GM23248 (cell line): ENCODE measurements at regions not wholly inside any gene's neighbourhood (a gene's known extent, or its start where the extent isn't known, plus 50 kb on each side); places are given as distances from the start of the nearest gene placed in this dataset.

Experiments
- DNase-seq: peaks from one replicate; pipeline ENCODE4 v3.0.0-alpha.2; 2015
- H2AFZ ChIP-seq: fragments of 200-600 bp; sonication (generic); 2 replicates; pipeline ENCODE4 v1.6.1; 2016; ENCODE audit warnings: antibody characterized with exemption
- H3F3A ChIP-seq: fragments of 200-600 bp; sonication (generic); 2 replicates; pipeline ENCODE4 v1.6.1; 2016; ENCODE audit warnings: mild to moderate bottlenecking, antibody characterized with exemption, mixed run types; ENCODE audit not compliant: insufficient read depth
- H3K27ac ChIP-seq: fragments of 200-600 bp; sonication (generic); 2 replicates; pipeline ENCODE4 v1.5.1; 2016; ENCODE audit warnings: mild to moderate bottlenecking
- H3K27me3 ChIP-seq: fragments of 200-600 bp; sonication (generic); replicated peaks from 2 replicates; pipeline ENCODE4 v1.6.1; 2016; ENCODE audit warnings: mild to moderate bottlenecking; ENCODE audit not compliant: insufficient read depth
- H3K36me3 ChIP-seq: fragments of 200-600 bp; sonication (generic); 2 replicates; pipeline ENCODE4 v1.6.1; 2016; ENCODE audit warnings: low read depth, mild to moderate bottlenecking
- H3K4me1 ChIP-seq: fragments of 200-600 bp; sonication (generic); 2 replicates; pipeline ENCODE4 v1.6.1; 2016; ENCODE audit warnings: mild to moderate bottlenecking; ENCODE audit not compliant: insufficient read depth
- H3K4me2 ChIP-seq: fragments of 200-600 bp; sonication (generic); one replicate; pipeline ENCODE4 v1.6.1; 2016; ENCODE audit warnings: mild to moderate bottlenecking; ENCODE audit not compliant: unreplicated experiment
- H3K4me3 ChIP-seq: fragments of 200-600 bp; sonication (generic); 2 replicates; pipeline ENCODE4 v1.5.1; 2016; ENCODE audit warnings: mild to moderate bottlenecking
- H3K79me2 ChIP-seq: fragments of 200-600 bp; sonication (generic); 2 replicates; pipeline ENCODE4 v1.6.1; 2016; ENCODE audit warnings: mild to moderate bottlenecking; ENCODE audit not compliant: insufficient read depth
- H3K9ac ChIP-seq: fragments of 200-600 bp; sonication (generic); 2 replicates; pipeline ENCODE4 v1.6.1; 2016; ENCODE audit warnings: mild to moderate bottlenecking
- H3K9me2 ChIP-seq: fragments of 200-600 bp; sonication (generic); 2 replicates; pipeline ENCODE4 v1.6.1; 2016; ENCODE audit warnings: mixed run types, mild to moderate bottlenecking, moderate library complexity; ENCODE audit not compliant: insufficient read depth
- H3K9me3 ChIP-seq: fragments of 200-600 bp; sonication (generic); one replicate; pipeline ENCODE4 v1.6.1; 2017; ENCODE audit warnings: low read depth
- H4K20me1 ChIP-seq: fragments of 200-600 bp; sonication (generic); 2 replicates; pipeline ENCODE4 v1.6.0; 2016; ENCODE audit not compliant: insufficient read depth
- EZH2 ChIP-seq: fragments of 200-600 bp; sonication (generic); IDR thresholded peaks from 2 replicates; pipeline ENCODE4 v1.6.1; 2018; ENCODE audit warnings: antibody characterized with exemption, mild to moderate bottlenecking; ENCODE audit not compliant: insufficient read depth, poor library complexity, severe bottlenecking
- EZH2phosphoT487 ChIP-seq: fragments of 200-600 bp; sonication (generic); IDR thresholded peaks from 2 replicates; pipeline ENCODE4 v1.6.1; 2018; ENCODE audit warnings: antibody characterized with exemption, moderate library complexity, mild to moderate bottlenecking, low read depth; ENCODE audit not compliant: insufficient read depth
- WGBS, 2 experiments: methylation state at CpG; one replicate each; pipeline ENCODE4 v1.1.6; 2015 to 2017; ENCODE audit warnings: low lambda C conversion rate in 2 of 2, low coverage in 1 of 2; ENCODE audit errors: missing lambda C conversion rate in 2 of 2; 5-methylcytosine and 5-hydroxymethylcytosine counted together
- in situ Hi-C: fragments of 300-500 bp; cut with MboI; formaldehyde crosslinking; loops from 2 replicates; pipeline ENCODE4 v1.15.0; 2020

DNA sequence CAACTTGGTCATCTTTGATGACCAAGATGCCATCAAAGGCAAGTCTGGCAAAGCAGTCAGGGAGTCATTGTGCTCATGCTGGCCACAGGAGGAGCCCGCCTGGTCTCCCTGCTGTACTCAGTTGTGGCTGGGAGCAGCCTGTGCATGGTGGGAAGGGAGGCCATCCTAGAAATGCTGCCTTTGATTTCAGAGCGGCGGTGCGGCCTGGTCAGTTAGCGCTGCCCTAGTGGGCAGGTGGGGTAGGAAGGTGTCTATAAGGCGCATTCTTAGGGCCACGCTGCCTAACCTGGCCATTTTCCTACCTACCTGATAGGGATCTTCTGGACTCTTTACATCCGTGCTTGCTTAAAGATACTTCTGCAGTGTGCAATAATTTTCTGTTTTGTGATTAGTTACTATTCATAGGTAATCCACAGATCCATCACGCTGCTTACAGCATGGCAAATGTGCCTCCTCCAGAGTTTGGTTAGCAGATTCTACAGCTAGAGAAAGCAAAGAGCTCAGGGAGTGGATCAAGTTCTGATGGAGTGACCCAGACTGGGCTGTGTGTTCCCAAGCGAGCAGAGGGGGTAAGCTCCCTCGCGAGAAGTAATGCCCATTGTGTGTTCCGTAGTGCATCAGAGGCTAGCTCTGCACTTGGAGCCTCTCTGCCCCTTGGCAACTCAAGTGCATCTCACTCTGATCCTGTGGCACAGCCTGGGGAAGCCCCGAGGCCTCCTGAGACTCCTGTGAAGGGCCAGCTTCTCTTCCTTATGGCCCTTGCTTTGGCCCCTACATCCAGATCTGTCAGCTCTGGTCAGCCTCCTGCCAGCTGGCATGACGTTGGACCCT, 970.1 kb upstream of the ZNF722 start:
- TF ChIP-seq EZH2: no peak
- TF ChIP-seq EZH2phosphoT487: no peak
- no peaks in the 10 kb centered on the region for H3K9me3 ChIP-seq
- no peaks in the 10 kb centered on the region for H3F3A ChIP-seq
- DNase-seq: no peak
- no peak overlapping the region for H3K4me3 ChIP-seq
- H3K36me3 ChIP-seq: no peaks in the 10 kb centered on the region
- no peaks in the 10 kb centered on the region for H3K4me1 ChIP-seq
- no peaks in the 10 kb centered on the region for H3K9me2 ChIP-seq
- no peak overlapping the region for H3K4me2 ChIP-seq
- H3K27ac ChIP-seq: no peak overlapping the region
- in situ Hi-C loops: no loop called here
- no peaks in the 10 kb centered on the region for H4K20me1 ChIP-seq
- WGBS, 2 experiments: 33 to 41% methylated on average over 15 of the region's 15 CpGs
- no peak overlapping the region for H3K9ac ChIP-seq
- H3K79me2 ChIP-seq: no peaks in the 10 kb centered on the region
- H2AFZ ChIP-seq: no peak overlapping the region
- H3K27me3 ChIP-seq: no peaks in the 10 kb centered on the region

- Histone ChIP-seq H3K4me3 (no peak overlapping the region), H3F3A (no peaks in the 10 kb centered on the region), H3K79me2 (no peaks in the 10 kb centered on the region), H3K36me3 (no peaks in the 10 kb centered on the region), H3K9me2 (no peaks in the 10 kb centered on the region), H3K27ac (no peak overlapping the region), H3K27me3 (no peaks in the 10 kb centered on the region), H3K4me1 (no peaks in the 10 kb centered on the region), H3K9me3 (no peaks in the 10 kb centered on the region), H3K9ac (no peak overlapping the region), H4K20me1 (no peaks in the 10 kb centered on the region), H2AFZ (no peak overlapping the region), H3K4me2 (no peak overlapping the region)
- TF ChIP-seq EZH2phosphoT487 (no peak), EZH2 (no peak)
- DNase-seq: no peak
- in situ Hi-C loops: no loop called here
- WGBS, 2 experiments: 16 to 19% methylated on average over 3 of the region's 3 CpGs
Measured at GRCh38 chr7:63029207-63029522, 969.5 kb upstream of the ZNF722 start.

DNA sequence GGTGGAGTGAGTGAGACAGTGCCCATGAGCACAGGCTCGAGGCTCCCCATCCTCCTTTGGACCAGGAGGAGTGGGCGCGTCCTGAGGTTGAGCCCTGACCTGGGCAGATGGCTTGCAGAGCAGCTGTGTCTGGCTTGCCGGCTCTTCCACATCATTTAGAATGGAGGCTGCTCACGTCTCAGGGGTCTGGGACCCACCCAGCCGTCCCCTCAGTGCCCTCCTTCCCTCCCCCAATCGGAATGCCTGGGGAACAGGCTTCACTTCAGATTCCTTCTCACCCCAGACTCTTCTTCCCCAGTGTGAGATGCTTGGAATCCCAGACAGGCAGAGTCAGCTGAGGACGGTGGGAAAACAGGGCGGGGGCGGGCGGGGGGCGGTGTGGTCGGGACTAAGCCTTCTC, 968.6 kb upstream of the ZNF722 start:
- WGBS, 2 experiments: 21 to 35% methylated on average over 8 to 13 of the region's 13 CpGs
- in situ Hi-C loops: no loop called here
- TF ChIP-seq EZH2phosphoT487 (no peak), EZH2 (no peak)

GRCh38 chr7:63031838-63032436, 966.7 kb upstream of the ZNF722 start:
- in situ Hi-C loops: no loop called here

More for the DNA sequence above, 968.6 kb upstream of the ZNF722 start:
- no peak for DNase-seq
- Histone ChIP-seq H3K4me1 (no peaks in the 10 kb centered on the region), H3K79me2 (no peaks in the 10 kb centered on the region), H2AFZ (no peak overlapping the region), H3K4me2 (no peak overlapping the region), H3K27me3 (no peaks in the 10 kb centered on the region), H3F3A (no peaks in the 10 kb centered on the region), H3K4me3 (no peak overlapping the region), H3K27ac (no peak overlapping the region), H4K20me1 (no peaks in the 10 kb centered on the region), H3K9ac (no peak overlapping the region), H3K36me3 (no peaks in the 10 kb centered on the region), H3K9me2 (no peaks in the 10 kb centered on the region), H3K9me3 (no peaks in the 10 kb centered on the region)

More at GRCh38 chr7:63031838-63032436, 966.7 kb upstream of the ZNF722 start:
- no peak overlapping the region for H3K4me3 ChIP-seq
- no peak overlapping the region for H3K4me2 ChIP-seq
- no peaks in the 10 kb centered on the region for H4K20me1 ChIP-seq
- H3F3A ChIP-seq: no peaks in the 10 kb centered on the region
- H2AFZ ChIP-seq: no peak overlapping the region
- DNase-seq: no peak
- no peaks in the 10 kb centered on the region for H3K4me1 ChIP-seq
- H3K27ac ChIP-seq: no peak overlapping the region
- no peaks in the 10 kb centered on the region for H3K36me3 ChIP-seq
- H3K9me2 ChIP-seq: no peaks in the 10 kb centered on the region
- no peaks in the 10 kb centered on the region for H3K9me3 ChIP-seq
- no peaks in the 10 kb centered on the region for H3K79me2 ChIP-seq
- TF ChIP-seq EZH2 (no peak), EZH2phosphoT487 (no peak)
- H3K9ac ChIP-seq: no peak overlapping the region
- WGBS, 2 experiments: 9 to 14% methylated on average over 16 of the region's 16 CpGs
- H3K27me3 ChIP-seq: no peaks in the 10 kb centered on the region
